Ishikawa (cell line): ENCODE measurements at regions not wholly inside any gene's neighbourhood (a gene's known extent, or its start where the extent isn't known, plus 50 kb on each side); places are given as distances from the start of the nearest gene placed in this dataset.

Experiments used
- CEBPB ChIP-seq: IDR thresholded peaks from 2 replicates; pipeline ENCODE4 v1.6.1; 2012
- CREB1 ChIP-seq: IDR thresholded peaks from 2 replicates; pipeline ENCODE4 v1.6.1; 2012; ENCODE audit warnings: low read depth
- EGR1 ChIP-seq: IDR thresholded peaks from 2 replicates; pipeline ENCODE4 v1.6.1; 2012
- EP300 ChIP-seq: IDR thresholded peaks from 2 replicates; pipeline ENCODE4 v1.6.1; 2012; ENCODE audit warnings: borderline replicate concordance
- FOXM1 ChIP-seq: IDR thresholded peaks from 2 replicates; pipeline ENCODE4 v1.6.1; 2012; ENCODE audit warnings: low read depth, borderline replicate concordance
- NFIC ChIP-seq: IDR thresholded peaks from 2 replicates; pipeline ENCODE4 v1.6.1; 2012
- RAD21 ChIP-seq: IDR thresholded peaks from 2 replicates; pipeline ENCODE4 v1.6.1; 2012; ENCODE audit warnings: low read depth
- TAF1 ChIP-seq: IDR thresholded peaks from 2 replicates; pipeline ENCODE4 v1.6.1; 2012; ENCODE audit warnings: low read depth, mild to moderate bottlenecking
- TCF12 ChIP-seq: IDR thresholded peaks from 2 replicates; pipeline ENCODE4 v1.6.1; 2012; ENCODE audit warnings: low read depth
- TEAD4 ChIP-seq: IDR thresholded peaks from 2 replicates; pipeline ENCODE4 v1.6.1; 2012
- YY1 ChIP-seq: IDR thresholded peaks from 2 replicates; pipeline ENCODE4 v1.6.1; 2012; ENCODE audit warnings: low read depth
- ZBTB7A ChIP-seq: IDR thresholded peaks from 2 replicates; pipeline ENCODE4 v1.6.1; 2012; ENCODE audit warnings: low read depth
- TF ChIP-seq, protein P1 (sequence below): IDR thresholded peaks from 2 replicates; pipeline ENCODE4 v1.6.1; 2012
- TF ChIP-seq, protein P2 (sequence below): IDR thresholded peaks from 2 replicates; pipeline ENCODE4 v1.6.1; 2012; ENCODE audit warnings: low read depth, mild to moderate bottlenecking
- TF ChIP-seq, protein P3 (sequence below): IDR thresholded peaks from 2 replicates; pipeline ENCODE4 v1.6.1; 2012

DNA sequence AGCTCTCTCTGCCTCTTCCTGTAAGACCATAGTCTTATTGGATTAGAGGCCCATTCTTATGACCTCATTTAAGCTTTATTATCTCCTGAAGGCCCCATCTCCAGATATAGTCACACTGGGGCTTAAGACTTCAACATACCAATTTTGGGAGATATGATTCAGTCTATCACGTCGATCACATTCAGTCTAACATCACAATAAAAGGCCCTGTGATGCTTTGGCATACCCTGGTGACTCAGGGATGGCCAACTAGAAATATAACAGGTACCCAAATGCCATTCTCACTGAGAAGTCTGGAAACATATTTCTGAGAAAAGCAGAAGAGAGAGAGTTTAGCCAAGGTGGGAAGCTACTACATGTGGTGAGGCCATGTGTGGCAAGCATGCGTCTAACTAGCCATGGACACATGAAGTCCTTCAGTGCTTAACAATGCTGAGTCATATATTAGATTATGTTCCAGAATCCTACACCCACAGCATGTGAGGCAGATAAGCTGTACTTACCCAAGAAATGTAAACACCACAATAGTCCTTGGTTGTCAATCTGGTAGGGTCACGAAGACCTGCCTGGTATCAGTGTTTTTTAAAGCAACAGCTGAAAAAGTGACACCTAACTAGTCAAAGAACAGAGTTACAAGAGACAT lies 485.1 kb downstream of the FOXO1 start:
- TF ChIP-seq EP300, result no peak
- TF ChIP-seq RAD21, result no peak
- TF ChIP-seq CREB1, result no peak
- no peak for TF ChIP-seq EGR1

DNA sequence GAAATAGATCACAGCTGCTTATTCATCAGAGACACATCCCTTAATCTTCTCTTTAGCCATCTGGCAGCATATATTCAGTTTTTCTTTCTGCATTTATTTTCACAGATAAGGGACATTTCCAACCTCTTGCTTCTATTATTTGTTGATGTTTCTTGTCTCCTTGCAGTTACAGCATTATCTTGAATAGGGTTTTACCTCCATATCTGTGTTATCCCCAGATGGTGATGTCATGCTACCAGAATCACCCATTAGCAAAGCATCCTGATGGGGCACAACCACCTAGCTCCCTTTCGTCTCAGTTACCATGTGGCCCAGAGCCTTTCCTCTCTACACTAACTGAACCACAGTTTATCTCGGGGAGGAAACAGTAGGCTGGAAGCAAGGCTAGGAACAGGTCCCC lies 483.9 kb downstream of the FOXO1 start:
- TF ChIP-seq TCF12 (no peak), FOXM1 (no peak), RAD21 (no peak), TEAD4 (no peak), CEBPB (no peak), ZBTB7A (no peak), NFIC (no peak), TAF1 (no peak), YY1 (no peak), EP300 (no peak), EGR1 (no peak)
- TF ChIP-seq, protein P1, sequence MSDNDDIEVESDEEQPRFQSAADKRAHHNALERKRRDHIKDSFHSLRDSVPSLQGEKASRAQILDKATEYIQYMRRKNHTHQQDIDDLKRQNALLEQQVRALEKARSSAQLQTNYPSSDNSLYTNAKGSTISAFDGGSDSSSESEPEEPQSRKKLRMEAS, result no peak
- TF ChIP-seq, protein P2, sequence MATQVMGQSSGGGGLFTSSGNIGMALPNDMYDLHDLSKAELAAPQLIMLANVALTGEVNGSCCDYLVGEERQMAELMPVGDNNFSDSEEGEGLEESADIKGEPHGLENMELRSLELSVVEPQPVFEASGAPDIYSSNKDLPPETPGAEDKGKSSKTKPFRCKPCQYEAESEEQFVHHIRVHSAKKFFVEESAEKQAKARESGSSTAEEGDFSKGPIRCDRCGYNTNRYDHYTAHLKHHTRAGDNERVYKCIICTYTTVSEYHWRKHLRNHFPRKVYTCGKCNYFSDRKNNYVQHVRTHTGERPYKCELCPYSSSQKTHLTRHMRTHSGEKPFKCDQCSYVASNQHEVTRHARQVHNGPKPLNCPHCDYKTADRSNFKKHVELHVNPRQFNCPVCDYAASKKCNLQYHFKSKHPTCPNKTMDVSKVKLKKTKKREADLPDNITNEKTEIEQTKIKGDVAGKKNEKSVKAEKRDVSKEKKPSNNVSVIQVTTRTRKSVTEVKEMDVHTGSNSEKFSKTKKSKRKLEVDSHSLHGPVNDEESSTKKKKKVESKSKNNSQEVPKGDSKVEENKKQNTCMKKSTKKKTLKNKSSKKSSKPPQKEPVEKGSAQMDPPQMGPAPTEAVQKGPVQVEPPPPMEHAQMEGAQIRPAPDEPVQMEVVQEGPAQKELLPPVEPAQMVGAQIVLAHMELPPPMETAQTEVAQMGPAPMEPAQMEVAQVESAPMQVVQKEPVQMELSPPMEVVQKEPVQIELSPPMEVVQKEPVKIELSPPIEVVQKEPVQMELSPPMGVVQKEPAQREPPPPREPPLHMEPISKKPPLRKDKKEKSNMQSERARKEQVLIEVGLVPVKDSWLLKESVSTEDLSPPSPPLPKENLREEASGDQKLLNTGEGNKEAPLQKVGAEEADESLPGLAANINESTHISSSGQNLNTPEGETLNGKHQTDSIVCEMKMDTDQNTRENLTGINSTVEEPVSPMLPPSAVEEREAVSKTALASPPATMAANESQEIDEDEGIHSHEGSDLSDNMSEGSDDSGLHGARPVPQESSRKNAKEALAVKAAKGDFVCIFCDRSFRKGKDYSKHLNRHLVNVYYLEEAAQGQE, result no peak

DNA sequence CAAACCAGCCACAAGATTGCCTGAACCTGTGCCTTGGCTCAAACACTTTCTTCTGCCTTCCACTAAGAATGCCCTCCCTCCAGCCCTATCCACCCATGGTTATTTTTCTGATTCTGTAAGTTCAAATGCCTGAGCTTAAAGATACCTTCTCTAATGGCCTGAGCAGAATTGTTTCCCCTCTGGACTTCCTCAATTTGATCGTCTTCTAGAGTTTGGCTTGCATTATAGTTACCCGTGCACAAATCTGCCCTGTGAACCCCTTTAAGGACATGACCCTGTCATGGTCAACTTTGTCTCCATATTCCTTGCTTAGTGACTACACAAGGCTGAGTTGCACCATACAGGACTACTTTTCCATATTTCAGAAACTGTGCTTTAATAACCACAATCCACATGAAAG lies 481.0 kb downstream of the FOXO1 start:
- TF ChIP-seq, protein P3, sequence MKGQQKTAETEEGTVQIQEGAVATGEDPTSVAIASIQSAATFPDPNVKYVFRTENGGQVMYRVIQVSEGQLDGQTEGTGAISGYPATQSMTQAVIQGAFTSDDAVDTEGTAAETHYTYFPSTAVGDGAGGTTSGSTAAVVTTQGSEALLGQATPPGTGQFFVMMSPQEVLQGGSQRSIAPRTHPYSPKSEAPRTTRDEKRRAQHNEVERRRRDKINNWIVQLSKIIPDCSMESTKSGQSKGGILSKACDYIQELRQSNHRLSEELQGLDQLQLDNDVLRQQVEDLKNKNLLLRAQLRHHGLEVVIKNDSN, result no peak
- TF ChIP-seq, protein P2, result no peak
- TF ChIP-seq RAD21 (no peak), FOXM1 (no peak), TAF1 (no peak), EP300 (no peak), ZBTB7A (no peak), YY1 (no peak)
- TF ChIP-seq, protein P1, result no peak

DNA sequence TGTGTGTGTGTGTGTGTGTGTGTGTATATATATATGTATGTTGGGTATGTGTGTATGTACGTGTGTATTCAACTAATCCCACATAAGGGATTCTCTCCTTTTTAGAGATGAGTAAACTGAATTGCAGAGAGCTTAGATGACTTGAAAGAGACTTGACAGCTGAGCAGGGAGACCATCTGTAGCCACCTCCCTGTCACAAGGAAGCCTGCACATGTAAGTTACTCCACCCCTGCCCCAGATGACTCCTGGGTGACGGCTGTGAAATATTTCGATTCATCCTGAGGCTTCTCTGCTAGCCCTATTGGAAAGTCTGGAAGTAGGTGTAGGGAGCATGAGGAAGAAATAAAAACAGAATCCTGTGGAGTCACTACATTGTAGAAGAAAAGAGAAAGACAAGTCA lies 480.4 kb downstream of the FOXO1 start:
- TF ChIP-seq NFIC, result no peak
- TF ChIP-seq, protein P1, result no peak

DNA sequence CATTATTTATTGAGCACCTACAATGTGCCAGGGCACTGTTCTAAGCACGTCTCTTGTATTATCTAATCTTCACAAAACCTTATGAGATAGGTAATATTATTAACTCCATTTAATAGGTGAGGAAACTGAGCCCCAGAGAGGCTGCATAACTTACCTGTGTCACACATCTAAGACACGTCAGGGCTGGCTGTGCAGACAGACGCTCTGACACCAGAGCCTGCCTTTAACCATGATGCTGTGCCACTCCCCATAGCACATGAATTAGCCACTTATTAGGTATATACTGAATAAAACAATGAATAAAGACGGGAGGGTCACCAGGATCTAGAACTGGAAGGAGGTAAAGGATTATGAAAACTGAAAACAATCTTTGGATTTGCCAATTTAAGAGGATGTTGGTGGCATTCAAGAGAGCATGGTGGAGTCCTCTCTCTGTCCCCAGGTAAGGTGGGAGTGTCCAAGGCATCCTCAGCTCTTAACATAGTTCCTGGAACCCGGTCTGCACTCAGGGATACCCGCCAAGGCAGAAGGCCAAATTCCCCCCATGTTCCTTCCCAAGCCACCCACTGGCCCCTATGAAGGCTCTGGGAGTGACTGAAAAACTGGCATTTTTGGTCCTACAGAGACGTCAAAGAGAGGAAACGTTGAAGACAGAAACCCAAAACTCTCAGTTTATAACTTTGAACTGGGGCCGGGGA lies 479.7 kb downstream of the FOXO1 start:
- no peak for TF ChIP-seq CREB1
- no peak for TF ChIP-seq ZBTB7A
- no peak for TF ChIP-seq CEBPB
- TF ChIP-seq NFIC, result no peak
- TF ChIP-seq YY1, result no peak
- TF ChIP-seq FOXM1, result no peak
- TF ChIP-seq, protein P2, result no peak
- no peak for TF ChIP-seq RAD21
- no peak for TF ChIP-seq TCF12
- no peak for TF ChIP-seq EP300
- TF ChIP-seq TAF1, result no peak
- TF ChIP-seq, protein P3, result no peak
- TF ChIP-seq, protein P1, result no peak
- TF ChIP-seq EGR1, result no peak
- no peak for TF ChIP-seq TEAD4
